Subcutaneous abdominal adipose tissue (tissue), 5 donors: ENCODE measurements at regions not wholly inside any gene's neighbourhood (a gene's known extent, or its start where the extent isn't known, plus 50 kb on each side); places are given as distances from the start of the nearest gene placed in this dataset.

Experiments used
- H3K27ac ChIP-seq: one replicate; pipeline ENCODE4 v1.7.0; 2013; ENCODE audit warnings: low read depth, mild to moderate bottlenecking, inconsistent platforms, low read length, moderate library complexity
- H3K27me3 ChIP-seq, 5 donors: one replicate each; pipeline ENCODE4 v1.7.0; 2013; ENCODE audit warnings: low read length in 5 of 5, inconsistent platforms in 1 of 5; ENCODE audit not compliant: control insufficient read depth in 5 of 5, insufficient read depth in 4 of 5
- H3K36me3 ChIP-seq, 5 donors: one replicate each; pipeline ENCODE4 v1.7.0; 2013; ENCODE audit warnings: low read length in 5 of 5; ENCODE audit not compliant: control insufficient read depth in 5 of 5, insufficient read depth in 5 of 5
- H3K4me1 ChIP-seq, 5 donors: one replicate each; pipeline ENCODE4 v1.7.0; 2013; ENCODE audit warnings: low read length in 5 of 5, mild to moderate bottlenecking in 3 of 5, moderate library complexity in 1 of 5; ENCODE audit not compliant: control insufficient read depth in 5 of 5, insufficient read depth in 5 of 5
- H3K4me3 ChIP-seq, 5 donors: one replicate each; pipeline ENCODE4 v1.7.0; 2013; ENCODE audit warnings: low read length in 5 of 5, low read depth in 1 of 5
- H3K9ac ChIP-seq, 5 donors: one replicate each; pipeline ENCODE4 v1.7.0; 2013; ENCODE audit warnings: low read length in 5 of 5, mild to moderate bottlenecking in 4 of 5, moderate library complexity in 3 of 5
- H3K9me3 ChIP-seq, 5 donors: one replicate each; pipeline ENCODE4 v1.7.0; 2013; ENCODE audit warnings: low read length in 5 of 5; ENCODE audit not compliant: control insufficient read depth in 5 of 5
- donor health status: healthy.
- donor health status: healthy.
- donor health status: healthy.
- donor health status: healthy.
- donor health status: healthy.

- Histone ChIP-seq H3K27ac (no peak overlapping the region), H3K4me3 (no peak overlapping the region), H3K27me3 (no peaks in the 10 kb centered on the region)
These were observed 102.7 kb upstream of the AADACL2 start for GRCh38 chr3:151630938-151631441.

GRCh38 chr3:151630035-151630434 lies 103.7 kb upstream of the AADACL2 start:
- Histone ChIP-seq H3K27me3 (no peaks in the 10 kb centered on the region), H3K36me3 (no peaks in the 10 kb centered on the region), H3K27ac (no peak overlapping the region), H3K4me3 (no peak overlapping the region), H3K4me1 (peaks cover 0 to 10% (median 3%) of the 10 kb centered on the region in 5 donors), H3K9me3 (no peaks in the 10 kb centered on the region), H3K9ac (no peak overlapping the region)

More at GRCh38 chr3:151630938-151631441, 102.7 kb upstream of the AADACL2 start:
- H3K4me1 ChIP-seq = peaks cover 0 to 10% (median 3%) of the 10 kb centered on the region in 5 donors
- no peaks in the 10 kb centered on the region for H3K36me3 ChIP-seq
- H3K9ac ChIP-seq = no peak overlapping the region
- no peaks in the 10 kb centered on the region for H3K9me3 ChIP-seq

DNA sequence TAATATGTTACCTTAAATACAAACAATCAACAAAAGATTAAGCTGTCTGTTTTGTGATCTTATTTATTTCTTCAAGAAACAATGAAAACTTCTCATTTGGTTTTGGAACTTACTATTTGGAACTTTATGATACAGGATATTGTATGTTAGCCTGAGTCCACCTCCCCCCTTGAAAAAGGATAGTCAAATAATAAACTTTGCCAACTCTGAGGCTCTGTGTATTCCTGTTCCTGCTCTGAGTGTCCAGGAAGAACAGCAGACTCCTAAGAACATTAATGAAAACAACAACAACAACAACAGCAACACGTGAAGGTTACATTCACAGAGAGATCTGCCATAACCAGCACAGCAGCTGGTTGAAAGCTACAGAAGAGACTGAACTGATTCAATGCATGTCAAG lies 108.1 kb upstream of the AADACL2 start:
- H3K4me1 ChIP-seq = peaks cover 0 to 3% (median 0%) of the 10 kb centered on the region in 5 donors
- H3K9me3 ChIP-seq = no peaks in the 10 kb centered on the region
- no peaks in the 10 kb centered on the region for H3K27me3 ChIP-seq
- no peak overlapping the region for H3K9ac ChIP-seq
- no peak overlapping the region for H3K4me3 ChIP-seq
- peak overlapping the region; percentile 55 for H3K27ac ChIP-seq
- no peaks in the 10 kb centered on the region for H3K36me3 ChIP-seq

- no peaks in the 10 kb centered on the region for H3K36me3 ChIP-seq
- H3K4me3 ChIP-seq = no peak overlapping the region
- H3K4me1 ChIP-seq = peaks cover 0 to 3% (median 0%) of the 10 kb centered on the region in 5 donors
- H3K27ac ChIP-seq = peak overlapping the region; percentile 55
- H3K27me3 ChIP-seq = no peaks in the 10 kb centered on the region
- H3K9ac ChIP-seq = no peak overlapping the region
- H3K9me3 ChIP-seq = no peaks in the 10 kb centered on the region
These were observed 108.6 kb upstream of the AADACL2 start for GRCh38 chr3:151625086-151625485.

DNA sequence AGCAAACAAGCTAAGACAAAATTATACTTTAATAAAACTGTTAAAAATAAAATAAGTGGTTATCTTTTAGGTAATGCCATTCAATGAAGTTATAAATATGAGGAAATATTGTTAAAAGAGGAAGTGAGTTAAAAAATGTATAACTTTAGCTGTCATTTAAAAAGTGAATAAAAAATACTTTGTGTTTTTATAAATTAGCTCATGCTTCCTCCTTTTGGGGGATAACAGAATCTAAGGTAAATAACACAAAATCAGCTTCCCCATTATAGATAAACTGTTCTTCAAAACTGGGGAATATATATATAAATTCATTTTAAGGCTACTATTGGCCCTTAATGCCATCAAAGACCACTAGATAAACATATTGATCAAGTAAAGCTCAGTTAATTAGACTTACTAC lies 113.7 kb upstream of the AADACL2 start:
- Histone ChIP-seq H3K36me3 (no peaks in the 10 kb centered on the region), H3K9me3 (no peaks in the 10 kb centered on the region), H3K27ac (no peak overlapping the region), H3K27me3 (no peaks in the 10 kb centered on the region), H3K9ac (no peak overlapping the region), H3K4me1 (peaks cover 0 to 7% (median 0%) of the 10 kb centered on the region in 5 donors), H3K4me3 (no peak overlapping the region)

DNA sequence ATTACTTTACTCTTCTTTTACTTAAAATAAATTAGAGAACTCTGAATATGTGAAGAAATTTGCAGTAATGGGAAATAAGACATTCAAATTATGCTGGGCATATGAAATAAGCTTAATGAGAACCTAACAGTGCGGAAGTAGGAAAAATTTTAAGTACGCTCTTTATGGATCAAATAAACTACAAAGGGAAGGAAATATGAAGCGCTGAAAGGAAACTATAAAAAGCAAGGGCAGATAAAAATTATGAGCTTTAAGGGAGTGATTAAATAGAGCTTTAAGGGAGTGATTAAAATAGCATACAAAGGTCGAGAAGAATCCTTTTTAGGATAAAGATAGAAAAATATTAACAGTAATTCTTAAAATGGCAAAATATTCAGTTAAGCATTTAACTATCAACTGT lies 118.3 kb upstream of the AADACL2 start:
- H3K36me3 ChIP-seq = no peaks in the 10 kb centered on the region
- H3K27me3 ChIP-seq = no peaks in the 10 kb centered on the region
- no peak overlapping the region for H3K9ac ChIP-seq
- H3K4me3 ChIP-seq = no peak overlapping the region
- H3K9me3 ChIP-seq = peaks cover 0 to 4% (median 0%) of the 10 kb centered on the region in 5 donors
- H3K4me1 ChIP-seq = peaks cover 2 to 24% (median 8%) of the 10 kb centered on the region in 5 donors
- H3K27ac ChIP-seq = no peak overlapping the region

DNA sequence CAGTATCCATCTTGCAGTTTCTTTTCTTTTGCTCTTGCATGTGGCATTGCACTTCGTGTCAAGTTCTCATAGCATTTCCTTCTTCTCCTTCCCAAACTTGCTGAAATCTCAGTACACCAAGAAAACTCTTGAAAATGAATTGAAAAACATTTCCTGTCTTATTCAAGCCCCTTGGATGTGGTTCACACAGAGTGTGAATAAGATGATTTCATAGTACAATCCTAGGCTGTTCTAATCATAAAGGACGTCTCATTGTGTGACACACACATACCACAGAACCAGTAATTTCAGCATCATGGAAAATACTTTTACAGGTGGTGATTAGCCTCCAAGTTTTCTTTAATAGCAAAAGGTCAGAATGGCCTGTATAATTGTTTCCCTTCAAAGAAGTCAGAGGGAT lies 121.6 kb upstream of the AADACL2 start:
- Histone ChIP-seq H3K4me1 (peaks cover 2 to 17% (median 8%) of the 10 kb centered on the region in 5 donors), H3K36me3 (no peaks in the 10 kb centered on the region), H3K27me3 (no peaks in the 10 kb centered on the region), H3K9ac (no peak overlapping the region), H3K9me3 (peaks cover 0 to 7% (median 0%) of the 10 kb centered on the region in 5 donors), H3K4me3 (peak overlapping the region in 1 of 5 donors; percentile 22), H3K27ac (peak overlapping the region; percentile 61)

GRCh38 chr3:151611419-151611818 lies 122.3 kb upstream of the AADACL2 start:
- Histone ChIP-seq H3K9ac (no peak overlapping the region), H3K27me3 (no peaks in the 10 kb centered on the region), H3K4me1 (peaks cover 2 to 17% (median 8%) of the 10 kb centered on the region in 5 donors), H3K36me3 (no peaks in the 10 kb centered on the region), H3K9me3 (peaks cover 0 to 7% (median 0%) of the 10 kb centered on the region in 5 donors), H3K27ac (peak overlapping the region; percentile 61), H3K4me3 (peak overlapping the region in 1 of 5 donors; percentile 22)

- no peak overlapping the region for H3K9ac ChIP-seq
- no peak overlapping the region for H3K4me3 ChIP-seq
- H3K27me3 ChIP-seq = no peaks in the 10 kb centered on the region
- no peaks in the 10 kb centered on the region for H3K36me3 ChIP-seq
- peaks cover 2 to 17% (median 8%) of the 10 kb centered on the region in 5 donors for H3K4me1 ChIP-seq
- no peak overlapping the region for H3K27ac ChIP-seq
- H3K9me3 ChIP-seq = peaks cover 0 to 7% (median 0%) of the 10 kb centered on the region in 5 donors
These were observed 124.2 kb upstream of the AADACL2 start for GRCh38 chr3:151609491-151609890.

DNA sequence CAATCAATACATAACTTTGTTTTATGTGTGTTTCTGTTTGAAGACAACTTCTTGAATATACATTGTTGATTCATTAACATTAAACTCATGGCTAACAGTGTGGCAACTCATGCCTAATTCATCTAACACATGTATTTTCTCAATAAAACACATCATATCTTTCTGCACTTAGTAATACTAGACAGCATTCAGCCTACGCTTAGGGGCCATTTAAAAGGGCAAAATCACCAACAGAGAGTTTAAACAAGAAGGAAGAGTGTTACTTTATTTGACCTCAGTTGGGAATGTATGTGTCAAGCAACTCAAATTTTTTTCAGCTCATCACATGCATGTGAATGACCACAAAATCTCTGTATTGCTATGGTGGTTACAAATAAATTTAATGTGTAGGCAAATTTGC lies 128.8 kb upstream of the AADACL2 start:
- Histone ChIP-seq H3K4me1 (no peaks in the 10 kb centered on the region), H3K9me3 (no peaks in the 10 kb centered on the region), H3K27ac (no peak overlapping the region), H3K36me3 (no peaks in the 10 kb centered on the region), H3K27me3 (no peaks in the 10 kb centered on the region), H3K9ac (no peak overlapping the region), H3K4me3 (no peak overlapping the region)
